Glomerular visceral epithelial cell (primary cell): ENCODE measurements at regions not wholly inside any gene's neighbourhood (a gene's known extent, or its start where the extent isn't known, plus 50 kb on each side); places are given as distances from the start of the nearest gene placed in this dataset.

Experiments used
- DNase-seq: peaks from one replicate; pipeline ENCODE4 v3.0.0-alpha.2; 2016; ENCODE audit errors: extremely low spot score

DNA sequence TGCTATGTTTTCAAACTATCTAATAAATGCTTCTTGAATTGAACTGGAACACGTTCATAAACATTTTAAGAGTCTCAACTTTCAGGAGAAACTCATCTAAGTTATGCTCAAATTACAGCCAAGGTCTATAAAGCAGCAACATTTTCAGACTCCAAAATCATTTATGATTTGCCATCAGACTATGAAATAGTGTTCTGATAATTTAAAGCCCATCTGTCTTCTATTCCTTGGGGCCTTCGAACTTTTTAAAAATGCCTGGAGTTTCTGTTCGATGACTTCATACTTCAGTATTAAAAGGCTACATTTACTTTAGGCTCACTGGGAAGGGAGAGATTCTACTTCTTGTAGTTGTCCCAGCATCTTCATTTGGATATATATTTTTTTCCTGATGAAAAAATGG, 73.6 kb upstream of the NXPH2 start:
- DNase-seq = no peak

DNA sequence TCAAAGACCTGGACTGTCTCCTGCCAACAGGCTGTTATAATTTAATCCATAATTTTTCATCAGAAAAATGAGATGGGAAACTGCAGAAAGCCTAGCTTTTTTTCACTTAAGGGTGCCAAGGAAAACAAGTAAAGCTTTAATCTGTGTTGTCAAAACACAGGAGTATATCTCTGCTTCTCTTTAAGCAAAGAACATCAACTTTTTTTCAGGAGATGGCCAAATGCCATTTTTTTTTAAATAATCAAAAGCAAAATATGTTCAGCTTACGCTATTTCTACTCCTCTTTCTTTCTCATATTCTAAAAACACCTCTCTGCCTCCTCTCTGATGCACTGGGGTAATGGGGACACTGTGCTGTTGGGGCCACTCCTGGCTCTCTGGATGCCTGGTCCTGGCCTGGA, 73.1 kb upstream of the NXPH2 start:
- DNase-seq = no peak

GRCh38 chr2:138846216-138846821, 66.1 kb upstream of the NXPH2 start:
- peak; percentile 39 for DNase-seq

DNA sequence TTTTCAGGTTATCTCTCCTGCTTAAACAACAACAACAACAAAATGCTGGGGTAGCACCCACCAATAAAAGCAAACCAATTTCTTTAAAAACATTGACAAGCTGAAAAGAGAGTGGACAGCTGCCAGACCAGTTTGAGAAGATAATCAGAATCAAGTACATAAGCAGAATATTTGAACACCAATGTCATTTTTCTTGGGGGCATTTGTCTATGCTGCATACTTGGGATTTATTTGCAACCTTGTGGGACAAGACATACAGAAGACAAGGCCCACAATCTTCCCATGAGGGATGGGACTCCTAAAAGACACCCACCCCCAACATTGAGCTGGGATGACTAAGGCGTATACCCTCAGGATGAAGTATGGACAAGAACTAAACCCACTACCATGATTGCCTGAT, 62.2 kb upstream of the NXPH2 start:
- no peak for DNase-seq

GRCh38 chr2:138841459-138841858, 61.3 kb upstream of the NXPH2 start:
- no peak for DNase-seq

DNA sequence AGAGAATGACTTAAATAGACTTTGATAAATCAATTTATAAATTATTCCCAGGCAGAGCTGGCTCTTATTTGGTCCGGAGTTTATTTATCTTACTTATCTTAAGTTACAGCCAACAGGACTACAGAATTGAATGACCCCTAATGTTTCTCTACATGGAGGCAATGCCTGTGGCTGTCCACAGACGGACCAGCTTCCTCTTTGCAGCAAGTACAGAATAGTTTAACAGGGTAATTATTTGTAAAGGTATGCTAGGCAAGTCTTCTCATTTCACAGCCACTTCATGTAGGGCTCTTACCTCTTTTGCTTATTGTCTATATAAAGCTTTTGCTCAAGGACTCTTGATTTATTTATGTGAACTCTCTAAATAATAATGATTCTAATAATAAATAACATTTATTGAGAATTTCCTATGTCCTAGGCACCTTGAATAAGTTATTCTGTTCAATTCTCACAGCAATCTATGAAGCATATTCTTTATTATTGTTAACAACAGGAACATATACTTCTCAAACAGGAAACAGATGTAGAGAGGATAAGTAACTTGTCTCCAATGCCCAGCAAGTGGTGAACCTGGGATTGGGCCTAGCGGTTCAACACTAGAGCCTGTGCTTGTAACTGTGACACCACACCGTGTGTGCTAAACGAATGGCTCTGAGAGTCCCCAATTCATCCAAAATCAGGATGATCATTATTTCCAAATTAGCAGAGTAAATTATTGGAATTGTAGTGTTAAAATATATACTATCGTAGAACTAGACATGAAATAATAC, 58.8 kb upstream of the NXPH2 start:
- no peak for DNase-seq

DNA sequence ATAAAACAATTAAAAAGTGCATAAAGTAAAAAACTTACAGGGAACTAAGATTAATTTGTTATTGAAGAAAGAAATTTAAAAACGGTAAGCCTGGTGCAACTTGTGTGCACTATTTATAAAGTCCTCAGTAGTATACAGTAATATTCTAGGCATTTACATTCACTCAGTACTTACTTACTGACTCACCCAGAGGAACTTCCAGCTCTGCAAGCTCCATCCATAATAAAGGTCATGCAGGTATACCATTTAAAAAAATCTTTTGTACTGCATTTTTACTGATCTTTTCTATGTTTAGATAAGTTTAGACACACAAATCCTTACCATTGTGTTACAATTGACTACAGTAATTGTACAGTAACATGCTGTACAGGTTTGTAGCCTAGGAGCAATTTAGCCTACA, 51.5 kb upstream of the NXPH2 start:
- no peak for DNase-seq

GRCh38 chr2:138831154-138831553, 51.0 kb upstream of the NXPH2 start:
- no peak for DNase-seq

GRCh38 chr2:138830547-138830946, 50.4 kb upstream of the NXPH2 start:
- no peak for DNase-seq
